Stimulated activated CD4-positive, alpha-beta T cell treated with anti-CD3 and anti-CD28 coated beads, Interleukin-4, amount 100 ng/mL, for 24 hours (primary cell): ENCODE measurements at regions not wholly inside any gene's neighbourhood (a gene's known extent, or its start where the extent isn't known, plus 50 kb on each side); places are given as distances from the start of the nearest gene placed in this dataset.
"Not testable (repeated sequence)": the region's sequence is repeated elsewhere in the genome, so short reads cannot be mapped to it uniquely, and the experiment has no call there.

ENCODE experiments used
- DNase-seq: peaks from one replicate; pipeline ENCODE4 v3.0.0-alpha.2; 2020

GRCh38 chr3:13766128-13766527 is 113.7 kb downstream of the WNT7A start:
- no peak for DNase-seq

- no peak for DNase-seq
These were observed 115.7 kb downstream of the WNT7A start for GRCh38 chr3:13764161-13764560.

- DNase-seq: no peak
These were observed 117.0 kb downstream of the WNT7A start for GRCh38 chr3:13762906-13763305.

- no peak for DNase-seq
These were observed 129.1 kb downstream of the WNT7A start for GRCh38 chr3:13750731-13751130.

- DNase-seq: no peak
These were observed 129.7 kb downstream of the WNT7A start for GRCh38 chr3:13750215-13750614.

- DNase-seq: no peak
These were observed 130.7 kb downstream of the WNT7A start for GRCh38 chr3:13749063-13749764.

- no peak for DNase-seq
These were observed 131.5 kb downstream of the WNT7A start for GRCh38 chr3:13748276-13748879.

- DNase-seq: no peak
These were observed 132.2 kb downstream of the WNT7A start for GRCh38 chr3:13747627-13748026.

GRCh38 chr3:13746385-13746784 is 133.5 kb downstream of the WNT7A start:
- no peak for DNase-seq

- no peak for DNase-seq
These were observed 134.2 kb downstream of the WNT7A start for GRCh38 chr3:13745636-13746035.

GRCh38 chr3:13740795-13741194 is 139.1 kb downstream of the WNT7A start:
- DNase-seq: no peak

GRCh38 chr3:13733726-13734125 is 146.1 kb downstream of the WNT7A start:
- DNase-seq: not testable (repeated sequence)

GRCh38 chr3:13728487-13728886 is 151.4 kb downstream of the WNT7A start:
- no peak for DNase-seq

GRCh38 chr3:13727890-13728289 is 152.0 kb downstream of the WNT7A start:
- DNase-seq: no peak

- no peak for DNase-seq
These were observed 156.1 kb downstream of the WNT7A start for GRCh38 chr3:13723676-13724207.

- DNase-seq: no peak
These were observed 157.7 kb downstream of the WNT7A start for GRCh38 chr3:13722178-13722577.

GRCh38 chr3:13718436-13718835 is 161.4 kb downstream of the WNT7A start:
- DNase-seq: no peak

- no peak for DNase-seq
These were observed 161.9 kb downstream of the WNT7A start for GRCh38 chr3:13718000-13718399.

- DNase-seq: no peak
These were observed 162.5 kb downstream of the WNT7A start for GRCh38 chr3:13717222-13717895.

- DNase-seq: no peak
These were observed 163.2 kb downstream of the WNT7A start for GRCh38 chr3:13716540-13717221.

GRCh38 chr3:13715961-13716360 is 163.9 kb downstream of the WNT7A start:
- no peak for DNase-seq

GRCh38 chr3:13715167-13715954 is 164.5 kb downstream of the WNT7A start:
- no peak for DNase-seq
